AG04450 (cell line): ENCODE measurements at regions not wholly inside any gene's neighbourhood (a gene's known extent, or its start where the extent isn't known, plus 50 kb on each side); places are given as distances from the start of the nearest gene placed in this dataset.

Experiments used
- CTCF ChIA-PET: fragments of 300-600, 350-600 bp; formaldehyde crosslinking; extraction: SDS; loops from one replicate; lab custom pipeline; 2022; ENCODE audit warnings: antibody characterized with exemption, inconsistent platforms; lab: Charles Lee
- POLR2A ChIA-PET: fragments of 350-600 bp; formaldehyde crosslinking; extraction: SDS; loops from one replicate; lab custom pipeline; 2021; ENCODE audit warnings: antibody characterized with exemption, inconsistent platforms; lab: Yijun Ruan, JAX
- DNase-seq: peaks from one replicate; pipeline ENCODE4 v3.0.0-alpha.2; 2011; ENCODE audit warnings: low read depth, low spot score
- H3K27ac ChIP-seq: one replicate; pipeline ENCODE4 v1.5.1; 2012; ENCODE audit warnings: low read depth, low read length, control low read depth
- H3K27me3 ChIP-seq: one replicate; pipeline ENCODE4 v1.6.0; 2012; ENCODE audit warnings: low read length; ENCODE audit not compliant: control insufficient read depth, insufficient read depth
- H3K4me3 ChIP-seq: 2 replicates; pipeline ENCODE4 v1.5.1; 2011; ENCODE audit warnings: mild to moderate bottlenecking, low read depth, low read length, control low read depth
- H3K9me3 ChIP-seq: 2 replicates; pipeline ENCODE4 v1.5.1; 2012; ENCODE audit warnings: low read length; ENCODE audit not compliant: control insufficient read depth, insufficient read depth
- TF ChIP-seq, protein P1 (sequence below): IDR thresholded peaks from 2 replicates; pipeline ENCODE4 v1.5.1; 2011; ENCODE audit warnings: low read depth, low read length, control low read depth, inconsistent platforms

DNA sequence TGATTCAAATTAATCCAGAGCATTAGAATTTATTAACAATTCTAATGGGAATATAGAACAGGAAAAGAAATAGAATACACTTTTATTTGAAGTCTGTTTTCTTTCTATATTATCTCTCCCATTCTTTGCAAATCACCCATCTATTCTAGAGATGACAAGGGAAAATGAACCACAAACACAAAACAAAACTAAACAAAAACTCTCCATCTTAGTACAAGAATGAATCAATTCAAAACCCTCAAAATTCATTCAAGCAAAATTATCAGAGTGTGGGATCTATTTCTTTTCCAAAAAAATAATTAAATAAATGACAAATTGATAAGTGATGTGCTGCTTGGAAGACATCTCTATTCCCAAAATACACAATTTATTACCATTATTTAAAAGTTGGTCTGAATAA is 400.1 kb upstream of the NWD2 start:
- TF ChIP-seq, protein P1, sequence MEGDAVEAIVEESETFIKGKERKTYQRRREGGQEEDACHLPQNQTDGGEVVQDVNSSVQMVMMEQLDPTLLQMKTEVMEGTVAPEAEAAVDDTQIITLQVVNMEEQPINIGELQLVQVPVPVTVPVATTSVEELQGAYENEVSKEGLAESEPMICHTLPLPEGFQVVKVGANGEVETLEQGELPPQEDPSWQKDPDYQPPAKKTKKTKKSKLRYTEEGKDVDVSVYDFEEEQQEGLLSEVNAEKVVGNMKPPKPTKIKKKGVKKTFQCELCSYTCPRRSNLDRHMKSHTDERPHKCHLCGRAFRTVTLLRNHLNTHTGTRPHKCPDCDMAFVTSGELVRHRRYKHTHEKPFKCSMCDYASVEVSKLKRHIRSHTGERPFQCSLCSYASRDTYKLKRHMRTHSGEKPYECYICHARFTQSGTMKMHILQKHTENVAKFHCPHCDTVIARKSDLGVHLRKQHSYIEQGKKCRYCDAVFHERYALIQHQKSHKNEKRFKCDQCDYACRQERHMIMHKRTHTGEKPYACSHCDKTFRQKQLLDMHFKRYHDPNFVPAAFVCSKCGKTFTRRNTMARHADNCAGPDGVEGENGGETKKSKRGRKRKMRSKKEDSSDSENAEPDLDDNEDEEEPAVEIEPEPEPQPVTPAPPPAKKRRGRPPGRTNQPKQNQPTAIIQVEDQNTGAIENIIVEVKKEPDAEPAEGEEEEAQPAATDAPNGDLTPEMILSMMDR = no peak
- Histone ChIP-seq H3K27ac (no peak overlapping the region), H3K4me3 (no peak overlapping the region), H3K27me3 (no peaks in the 10 kb centered on the region), H3K9me3 (peaks cover 5% of the 10 kb centered on the region; the same call in 1 of the 2 replicates)
- ChIA-PET CTCF (no interaction called here), POLR2A (no interaction called here)
- DNase-seq = no peak

DNA sequence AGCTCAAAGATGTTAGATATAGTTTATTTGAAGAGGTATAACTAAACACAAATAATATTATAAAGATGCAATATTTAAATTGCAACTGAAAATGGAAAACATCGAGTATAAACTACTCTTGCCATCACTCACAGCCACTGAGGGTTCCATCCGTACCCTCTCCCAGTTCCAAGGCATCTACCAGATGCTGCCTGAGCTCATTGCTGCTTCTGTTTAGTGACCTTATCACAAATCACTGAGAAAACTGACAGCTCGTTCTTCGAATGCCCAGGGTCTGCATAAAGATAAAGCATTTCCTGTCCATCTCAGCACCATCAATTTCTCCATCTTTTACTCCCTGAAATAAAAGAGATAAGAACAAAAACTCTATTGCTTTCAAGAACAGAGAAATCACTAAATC is 391.7 kb upstream of the NWD2 start:
- Histone ChIP-seq H3K9me3 (peaks cover 4% of the 10 kb centered on the region; the same call in 1 of the 2 replicates), H3K27ac (no peak overlapping the region), H3K4me3 (no peak overlapping the region), H3K27me3 (no peaks in the 10 kb centered on the region)
- TF ChIP-seq, protein P1 = no peak
- POLR2A ChIA-PET = no interaction called here
- CTCF ChIA-PET = no interaction called here
- DNase-seq = no peak

DNA sequence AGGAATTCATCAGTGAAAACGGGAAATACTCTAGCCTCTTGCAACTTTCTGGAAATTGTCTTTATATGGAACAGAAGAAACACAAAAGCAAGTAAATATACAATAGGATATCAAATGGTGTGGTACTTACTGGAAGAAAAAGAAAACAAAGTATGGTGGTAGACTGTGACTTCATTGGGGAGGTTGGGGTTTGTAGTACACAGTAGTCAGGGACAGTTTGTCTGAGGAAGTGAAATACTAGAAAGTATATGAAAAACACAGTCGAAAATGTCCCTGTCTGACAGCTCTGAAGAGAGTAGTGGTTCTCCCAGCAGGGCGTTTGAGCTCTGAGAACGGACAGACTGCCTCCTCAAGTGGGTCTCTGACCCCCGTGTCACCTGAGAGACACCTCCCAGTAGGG is 390.0 kb upstream of the NWD2 start:
- Histone ChIP-seq H3K27ac (no peak overlapping the region), H3K27me3 (no peaks in the 10 kb centered on the region), H3K4me3 (no peak overlapping the region), H3K9me3 (peaks cover 4% of the 10 kb centered on the region; the same call in 1 of the 2 replicates)
- TF ChIP-seq, protein P1 = no peak
- CTCF ChIA-PET = no interaction called here
- DNase-seq = no peak
- POLR2A ChIA-PET = no interaction called here

DNA sequence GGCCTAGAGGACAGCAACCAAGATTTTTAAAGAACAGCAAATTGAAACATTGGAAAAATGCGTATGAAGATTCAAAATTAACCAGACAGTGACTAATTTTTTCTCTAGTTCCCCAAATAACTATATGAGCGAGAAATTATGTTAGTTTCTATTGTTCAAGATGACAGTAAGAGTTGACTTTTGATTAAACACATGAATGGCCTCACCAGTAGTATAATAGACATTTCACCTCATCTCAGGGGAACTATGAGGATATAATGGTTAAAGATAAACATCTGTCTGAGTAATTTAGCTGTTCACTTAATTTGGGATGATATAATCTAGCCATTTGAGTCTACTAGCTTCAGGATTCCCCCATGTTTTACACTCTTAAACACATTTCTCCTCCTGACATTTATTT is 380.9 kb upstream of the NWD2 start:
- TF ChIP-seq, protein P1 = no peak
- POLR2A ChIA-PET = no interaction called here
- peaks cover 6% of the 10 kb centered on the region; the same call in 1 of the 2 replicates for H3K9me3 ChIP-seq
- CTCF ChIA-PET = no interaction called here
- no peaks in the 10 kb centered on the region for H3K27me3 ChIP-seq
- DNase-seq = no peak
- no peak overlapping the region for H3K27ac ChIP-seq
- H3K4me3 ChIP-seq = no peak overlapping the region

DNA sequence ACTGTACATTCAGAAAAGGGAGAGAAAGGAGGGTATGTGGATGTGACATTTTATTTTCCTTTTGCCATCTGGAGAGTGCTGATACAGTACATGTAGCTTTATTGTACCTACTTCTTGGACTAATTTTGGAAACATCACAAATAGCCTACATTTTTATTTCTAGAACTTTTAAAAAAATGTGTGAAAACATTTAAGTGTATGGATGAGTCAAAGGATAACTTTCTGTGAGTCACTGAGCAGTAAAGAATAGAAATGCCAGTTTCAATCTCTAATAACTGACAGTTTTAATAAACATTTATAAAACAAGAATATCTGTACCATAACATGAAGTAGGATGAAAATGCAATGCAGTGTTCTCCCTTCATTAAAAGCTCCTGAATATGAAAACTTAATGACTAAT is 374.4 kb upstream of the NWD2 start:
- ChIA-PET POLR2A (no interaction called here), CTCF (no interaction called here)
- Histone ChIP-seq H3K27me3 (no peaks in the 10 kb centered on the region), H3K4me3 (no peak overlapping the region), H3K27ac (no peak overlapping the region), H3K9me3 (peaks cover 6% of the 10 kb centered on the region; the same call in 1 of the 2 replicates)
- DNase-seq = no peak
- TF ChIP-seq, protein P1 = no peak
